Endothelial cell (in vitro differentiated cells): ENCODE measurements at regions not wholly inside any gene's neighbourhood (a gene's known extent, or its start where the extent isn't known, plus 50 kb on each side); places are given as distances from the start of the nearest gene placed in this dataset.
"Not testable (repeated sequence)": the region's sequence is repeated elsewhere in the genome, so short reads cannot be mapped to it uniquely, and the experiment has no call there.

Experiments
- DNase-seq: peaks from one replicate; pipeline ENCODE4 v3.0.0; 2021; ENCODE audit warnings: low spot score
- H3K27ac Mint-ChIP-seq: one replicate; pipeline ENCODE4 v1.8.0; 2021; ENCODE audit warnings: mixed read lengths, inconsistent platforms; ENCODE audit not compliant: unreplicated experiment
- H3K27me3 Mint-ChIP-seq: one replicate; pipeline ENCODE4 v1.8.0; 2021; ENCODE audit warnings: mild to moderate bottlenecking, moderate library complexity, mixed read lengths, inconsistent platforms; ENCODE audit not compliant: unreplicated experiment
- H3K36me3 Mint-ChIP-seq: one replicate; pipeline ENCODE4 v1.8.0; 2021; ENCODE audit warnings: mild to moderate bottlenecking, low read depth, mixed read lengths, inconsistent platforms; ENCODE audit not compliant: unreplicated experiment
- H3K4me1 Mint-ChIP-seq: one replicate; pipeline ENCODE4 v1.8.0; 2021; ENCODE audit warnings: mild to moderate bottlenecking, mixed read lengths, inconsistent platforms; ENCODE audit not compliant: unreplicated experiment
- H3K4me3 Mint-ChIP-seq: one replicate; pipeline ENCODE4 v1.8.0; 2021; ENCODE audit warnings: mild to moderate bottlenecking, mixed read lengths, inconsistent platforms; ENCODE audit not compliant: unreplicated experiment
- H3K9me3 Mint-ChIP-seq: one replicate; pipeline ENCODE4 v1.8.0; 2021; ENCODE audit warnings: mixed read lengths, inconsistent platforms; ENCODE audit not compliant: unreplicated experiment
- CTCF ChIP-seq: fragments of 200-600 bp; sonication (generic); IDR thresholded peaks from one replicate; pipeline ENCODE4 v1.5.0; 2021; ENCODE audit warnings: antibody characterized with exemption; ENCODE audit not compliant: unreplicated experiment

DNA sequence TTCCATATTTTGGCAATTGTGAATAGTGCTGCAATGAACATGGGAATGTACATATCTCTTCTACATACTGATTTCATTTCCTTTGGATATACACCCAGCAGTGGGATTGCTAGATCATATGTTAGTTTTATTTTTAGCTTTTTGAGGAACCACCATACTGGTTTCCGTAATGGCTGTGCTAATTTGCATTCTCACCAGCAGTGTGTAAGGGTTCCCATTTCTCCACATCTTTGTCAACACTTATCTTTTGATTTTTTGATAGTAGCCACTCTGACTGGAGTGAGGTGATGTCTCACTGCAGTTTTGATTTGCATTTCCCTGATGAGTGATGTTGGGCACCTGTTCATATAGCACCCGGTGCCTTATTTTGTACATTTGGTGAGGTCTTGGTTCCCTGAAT, 519.6 kb downstream of the REEP3 start:
- H3K27ac Mint-ChIP-seq = no peak overlapping the region
- no peak for DNase-seq
- peaks cover 24% of the 10 kb centered on the region for H3K4me1 Mint-ChIP-seq
- peaks cover 6% of the 10 kb centered on the region for H3K27me3 Mint-ChIP-seq
- H3K4me3 Mint-ChIP-seq = no peak overlapping the region
- no peaks in the 10 kb centered on the region for H3K9me3 Mint-ChIP-seq
- H3K36me3 Mint-ChIP-seq = no peaks in the 10 kb centered on the region
- TF ChIP-seq CTCF = no peak

DNA sequence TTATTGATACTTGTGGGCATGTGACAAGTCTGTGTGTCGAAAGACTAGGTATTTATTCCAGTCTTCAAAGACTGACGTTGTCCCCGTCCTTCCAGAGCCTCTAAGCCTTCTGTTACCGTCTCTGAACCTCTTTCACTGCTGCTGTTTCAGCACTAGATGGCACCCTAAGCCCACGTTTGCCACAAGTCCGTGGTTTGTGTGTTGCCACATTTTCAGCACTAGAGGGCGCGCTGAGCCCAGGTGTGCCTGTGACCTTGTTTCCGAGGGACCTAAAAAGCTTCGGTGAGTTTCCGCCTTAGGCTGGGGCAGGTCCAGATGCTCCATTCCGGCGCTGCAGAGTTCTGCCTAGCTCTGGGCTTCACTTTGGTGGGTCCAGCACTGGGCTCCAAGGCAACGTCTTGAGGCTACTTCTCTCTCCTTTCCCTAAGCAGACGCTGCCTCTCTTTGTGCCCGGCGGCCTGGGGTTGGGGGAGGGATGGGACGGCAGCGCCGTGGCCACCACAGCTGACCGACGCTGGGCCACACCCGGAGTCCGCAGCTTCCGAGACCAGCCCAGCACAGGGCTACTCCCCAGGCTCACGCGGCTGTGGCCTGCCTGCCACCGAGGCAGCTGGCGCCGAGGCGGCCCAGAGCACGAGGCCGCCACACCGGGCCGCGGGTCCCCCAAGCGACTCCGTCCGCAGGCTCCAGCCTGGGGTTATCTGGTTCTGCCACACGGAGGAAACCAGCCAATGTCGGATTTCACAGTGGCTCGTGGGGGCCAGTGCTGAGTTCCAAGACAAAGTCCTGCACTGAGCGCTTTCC, 520.2 kb downstream of the REEP3 start:
- TF ChIP-seq CTCF = peak; percentile 99
- Mint-ChIP-seq H3K9me3 (no peaks in the 10 kb centered on the region), H3K27me3 (peaks cover 4% of the 10 kb centered on the region), H3K27ac (no peak overlapping the region), H3K36me3 (no peaks in the 10 kb centered on the region), H3K4me3 (no peak overlapping the region), H3K4me1 (peaks cover 23% of the 10 kb centered on the region)
- DNase-seq = peak; percentile 72

- Mint-ChIP-seq H3K4me1 (peaks cover 16% of the 10 kb centered on the region), H3K4me3 (no peak overlapping the region), H3K27me3 (peaks cover 3% of the 10 kb centered on the region), H3K9me3 (no peaks in the 10 kb centered on the region), H3K27ac (no peak overlapping the region), H3K36me3 (no peaks in the 10 kb centered on the region)
- no peak for DNase-seq
- TF ChIP-seq CTCF = no peak
Observed at GRCh38 chr10:64041989-64042490, 520.8 kb downstream of the REEP3 start.

DNA sequence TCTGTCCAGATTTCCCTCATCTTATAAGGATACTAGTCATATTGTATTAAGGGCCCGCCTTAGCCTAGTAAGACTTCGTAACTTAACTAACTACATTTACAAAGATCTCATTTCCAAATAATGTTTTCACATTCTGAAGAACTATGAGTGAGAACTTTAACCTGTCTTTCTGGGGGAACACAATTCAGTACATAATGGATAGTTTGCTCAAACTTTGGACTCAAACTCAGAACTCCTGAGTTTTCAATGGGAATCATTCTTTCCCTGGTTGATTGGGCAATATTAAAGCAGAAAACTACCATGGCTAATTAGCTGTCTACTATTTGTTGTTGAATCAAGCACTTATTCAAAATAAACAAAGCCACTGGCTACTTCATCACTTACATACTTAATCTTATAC, 522.9 kb downstream of the REEP3 start:
- TF ChIP-seq CTCF = no peak
- Mint-ChIP-seq H3K4me1 (peaks cover 3% of the 10 kb centered on the region), H3K27ac (no peak overlapping the region), H3K9me3 (no peaks in the 10 kb centered on the region), H3K27me3 (peaks cover 3% of the 10 kb centered on the region), H3K36me3 (no peaks in the 10 kb centered on the region), H3K4me3 (no peak overlapping the region)
- DNase-seq = no peak

- not testable (repeated sequence) for DNase-seq, H3K27ac Mint-ChIP-seq
Observed at GRCh38 chr10:64044957-64045632, 523.9 kb downstream of the REEP3 start.

More at GRCh38 chr10:64044957-64045632, 523.9 kb downstream of the REEP3 start:
- not testable (repeated sequence) for H3K9me3 Mint-ChIP-seq, H3K4me3 Mint-ChIP-seq, H3K4me1 Mint-ChIP-seq, H3K36me3 Mint-ChIP-seq, H3K27me3 Mint-ChIP-seq
